HepG2 (cell line): ENCODE measurements at regions not wholly inside any gene's neighbourhood (a gene's known extent, or its start where the extent isn't known, plus 50 kb on each side); places are given as distances from the start of the nearest gene placed in this dataset.

Experiments
- ATAC-seq: fragments of 200-7000 bp; cut with Tn5 transposase; 3 replicates; pipeline ENCODE4 v1.9.1; 2020; ENCODE audit warnings: mild to moderate bottlenecking, moderate library complexity
- BruUV-seq: library from RNA; stranded (reverse); fragments of 400-500 nt; replicated peaks from 2 replicates; lab custom pipeline; 2021; lab: Mats Ljungman, UMichigan
- CTCF ChIA-PET: fragments of 300-600 bp; formaldehyde crosslinking; extraction: SDS; loops from one replicate; lab custom pipeline; 2021; ENCODE audit warnings: low total read pairs, inconsistent platforms, low intra/inter-chr PET ratio; lab: Yijun Ruan, JAX
- POLR2A ChIA-PET: fragments of 350-600 bp; sonication (Branson Sonifier 250); formaldehyde crosslinking; loops from one replicate; lab custom pipeline; 2020; ENCODE audit warnings: antibody characterized with exemption, inconsistent platforms; lab: Yijun Ruan, JAX
- DNase-seq: peaks from one replicate; pipeline ENCODE4 v3.0.0-alpha.2; 2015; ENCODE audit warnings: low spot score
- FAIRE-seq: peaks from 3 replicates; lab custom pipeline; 2011; peaks lifted over from hg19 to GRCh38; lab: Jason Lieb, UNC
- H2AFZ ChIP-seq: one replicate; pipeline ENCODE4 v1.6.1; 2011; ENCODE audit warnings: low read length, inconsistent platforms
- H3K27ac ChIP-seq: fragments of 300-600 bp; 3 replicates; pipeline ENCODE4 v1.8.0; 2011; ENCODE audit warnings: mixed run types, mild to moderate bottlenecking, mixed read lengths, low read length, inconsistent platforms; ENCODE audit not compliant: insufficient read depth; ENCODE audit errors: extremely low read length
- H3K27me3 ChIP-seq, 2 experiments: fragments of 200-600 bp in 1 of 2; 2 replicates in 1 of 2; 3 replicates in 1 of 2; pipeline versions ENCODE4 v1.6.0 to v1.8.0; 2011; ENCODE audit warnings: low read length in 2 of 2, mild to moderate bottlenecking in 2 of 2, moderate library complexity in 2 of 2, inconsistent platforms in 1 of 2; ENCODE audit not compliant: insufficient read depth in 2 of 2, control insufficient read depth in 1 of 2
- H3K36me3 ChIP-seq, 2 experiments: fragments of 200-600 bp in 1 of 2; replicated peaks in 1 of 2; 2 replicates in 1 of 2; 3 replicates in 1 of 2; pipeline versions ENCODE4 v1.5.1 to v1.8.0; 2011; ENCODE audit warnings: low read length in 2 of 2, inconsistent platforms in 1 of 2; ENCODE audit not compliant: insufficient read depth in 2 of 2, control insufficient read depth in 1 of 2
- H3K4me1 ChIP-seq: 2 replicates; pipeline ENCODE4 v1.5.1; 2012; ENCODE audit warnings: low read length, inconsistent platforms; ENCODE audit not compliant: insufficient read depth
- H3K4me2 ChIP-seq: 2 replicates; pipeline ENCODE4 v1.6.0; 2011; ENCODE audit warnings: low read depth, low read length, inconsistent platforms
- H3K4me3 ChIP-seq, 3 experiments: fragments of 200-600 bp in 1 of 3; sonication (generic), shearing (Covaris generic) in 1 of 3; replicated peaks in 1 of 3; 2 replicates each; pipeline ENCODE4 v1.5.1; 2011 to 2016; ENCODE audit warnings: low read length in 3 of 3, inconsistent platforms in 2 of 3, low read depth in 2 of 3, mild to moderate bottlenecking in 2 of 3, control low read depth in 1 of 3, mixed read lengths in 1 of 3; ENCODE audit not compliant: insufficient read depth in 1 of 3
- H3K79me2 ChIP-seq: one replicate; pipeline ENCODE4 v1.6.1; 2011; ENCODE audit warnings: low read length, inconsistent platforms; ENCODE audit not compliant: insufficient read depth
- H3K9ac ChIP-seq: 2 replicates; pipeline ENCODE4 v1.6.0; 2011; ENCODE audit warnings: mild to moderate bottlenecking, low read depth, low read length, inconsistent platforms; ENCODE audit not compliant: insufficient read depth
- H3K9me3 ChIP-seq: 2 replicates; pipeline ENCODE4 v1.5.1; 2012; ENCODE audit warnings: mild to moderate bottlenecking, low read length
- H4K20me1 ChIP-seq: 2 replicates; pipeline ENCODE4 v1.6.0; 2011; ENCODE audit warnings: inconsistent platforms, mild to moderate bottlenecking, low read length, moderate library complexity; ENCODE audit not compliant: insufficient read depth
- CENPBD1 ChIP-seq: sonication (generic); formaldehyde crosslinking; IDR thresholded peaks from 2 replicates; pipeline ENCODE4 v1.8.0; 2022; ENCODE audit warnings: missing genetic modification reagents, low read depth, mild to moderate bottlenecking, borderline replicate concordance
- ELF3 ChIP-seq: IDR thresholded peaks from 2 replicates; pipeline ENCODE4 v1.6.1; 2016; ENCODE audit warnings: missing genetic modification reagents, missing compliant biosample characterization
- RXRA ChIP-seq: sonication (generic); formaldehyde crosslinking; IDR thresholded peaks from 2 replicates; pipeline ENCODE4 v1.5.1; 2020; ENCODE audit warnings: missing genetic modification reagents
- ZNF546 ChIP-seq: sonication (generic); formaldehyde crosslinking; conservative IDR thresholded peaks from 2 replicates; pipeline ENCODE4 v1.8.1; 2023; ENCODE audit warnings: mild to moderate bottlenecking, missing genetic modification reagents
- ZNF780A ChIP-seq: sonication (generic); formaldehyde crosslinking; IDR thresholded peaks from 2 replicates; pipeline ENCODE4 v1.8.0; 2022; ENCODE audit warnings: mild to moderate bottlenecking, missing genetic modification reagents, moderate library complexity
- ZUFSP ChIP-seq: sonication (generic); formaldehyde crosslinking; IDR thresholded peaks from 2 replicates; pipeline ENCODE4 v1.9.0; 2021; ENCODE audit warnings: missing genetic modification reagents, mild to moderate bottlenecking, borderline replicate concordance
- WGBS: methylation state at CpG from one replicate; pipeline ENCODE4 v1.1.6; 2017; ENCODE audit warnings: low lambda C conversion rate; 5-methylcytosine and 5-hydroxymethylcytosine counted together
- in situ Hi-C: cut with HindIII; loops from 2 replicates; pipeline ENCODE4 v1.10.0; 2017; ENCODE audit warnings: low pct_unique_long_range_greater_than_20kb; ENCODE audit not compliant: extremely low pct_ligation_motif_present
- intact Hi-C: fragments of 100-400 bp; cut with micrococcal nuclease; formaldehyde crosslinking; loops from one replicate; pipeline ENCODE4 v1.10.0; 2022; ENCODE audit not compliant: unreplicated experiment
- TF ChIP-seq, protein P1 (sequence below): sonication (generic); formaldehyde crosslinking; IDR thresholded peaks from 2 replicates; pipeline ENCODE4 v1.5.1; 2020; ENCODE audit warnings: mild to moderate bottlenecking, moderate library complexity, missing genetic modification reagents

- CTCF ChIA-PET = no interaction called here
Measured at GRCh38 chr4:138050601-138051000, 191.5 kb downstream of the SLC7A11 start.

More at GRCh38 chr4:138050601-138051000, 191.5 kb downstream of the SLC7A11 start:
- Histone ChIP-seq H3K9me3 (no peaks in the 10 kb centered on the region), H4K20me1 (no peaks in the 10 kb centered on the region), H3K4me2 (no peak overlapping the region), H3K79me2 (no peaks in the 10 kb centered on the region), H3K4me3 (no peak overlapping the region), H3K9ac (no peak overlapping the region), H3K4me1 (no peaks in the 10 kb centered on the region), H3K36me3 (no peaks in the 10 kb centered on the region), H3K27me3 (no peaks in the 10 kb centered on the region), H2AFZ (no peak overlapping the region), H3K27ac (no peak overlapping the region)
- ATAC-seq (no peak), DNase-seq (no peak), FAIRE-seq (no peak)
- no peak for TF ChIP-seq RXRA (CRISPR knock-in tag)
- TF ChIP-seq, protein P1, sequence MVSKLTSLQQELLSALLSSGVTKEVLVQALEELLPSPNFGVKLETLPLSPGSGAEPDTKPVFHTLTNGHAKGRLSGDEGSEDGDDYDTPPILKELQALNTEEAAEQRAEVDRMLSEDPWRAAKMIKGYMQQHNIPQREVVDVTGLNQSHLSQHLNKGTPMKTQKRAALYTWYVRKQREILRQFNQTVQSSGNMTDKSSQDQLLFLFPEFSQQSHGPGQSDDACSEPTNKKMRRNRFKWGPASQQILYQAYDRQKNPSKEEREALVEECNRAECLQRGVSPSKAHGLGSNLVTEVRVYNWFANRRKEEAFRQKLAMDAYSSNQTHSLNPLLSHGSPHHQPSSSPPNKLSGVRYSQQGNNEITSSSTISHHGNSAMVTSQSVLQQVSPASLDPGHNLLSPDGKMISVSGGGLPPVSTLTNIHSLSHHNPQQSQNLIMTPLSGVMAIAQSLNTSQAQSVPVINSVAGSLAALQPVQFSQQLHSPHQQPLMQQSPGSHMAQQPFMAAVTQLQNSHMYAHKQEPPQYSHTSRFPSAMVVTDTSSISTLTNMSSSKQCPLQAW (CRISPR knock-in tag) = no peak
- TF ChIP-seq CENPBD1 (CRISPR knock-in tag) = no peak
- no peak for TF ChIP-seq ZUFSP
- TF ChIP-seq ELF3 = no peak
- no peak for TF ChIP-seq ZNF546
- TF ChIP-seq ZNF780A (CRISPR knock-in tag) = no peak
- intact Hi-C loops (no loop called here), in situ Hi-C loops (no loop called here)
- 43% methylated on average over 6 of the region's 6 CpGs for WGBS
- BruUV-seq = no TSS peak
- POLR2A ChIA-PET = no interaction called here
